DND-41 (cell line): ENCODE measurements at regions not wholly inside any gene's neighbourhood (a gene's known extent, or its start where the extent isn't known, plus 50 kb on each side); places are given as distances from the start of the nearest gene placed in this dataset.

Experiments
- CTCF ChIP-seq: IDR thresholded peaks from 2 replicates; pipeline ENCODE4 v1.5.1; 2012; ENCODE audit warnings: borderline replicate concordance, low read length, moderate library complexity, mild to moderate bottlenecking; ENCODE audit not compliant: poor library complexity, severe bottlenecking; ENCODE audit errors: extremely low read depth
- EZH2 ChIP-seq: IDR thresholded peaks from 3 replicates; pipeline ENCODE4 v1.6.1; 2012; ENCODE audit warnings: borderline replicate concordance, low read depth, mild to moderate bottlenecking, moderate library complexity, low read length, inconsistent platforms; ENCODE audit not compliant: severe bottlenecking

DNA sequence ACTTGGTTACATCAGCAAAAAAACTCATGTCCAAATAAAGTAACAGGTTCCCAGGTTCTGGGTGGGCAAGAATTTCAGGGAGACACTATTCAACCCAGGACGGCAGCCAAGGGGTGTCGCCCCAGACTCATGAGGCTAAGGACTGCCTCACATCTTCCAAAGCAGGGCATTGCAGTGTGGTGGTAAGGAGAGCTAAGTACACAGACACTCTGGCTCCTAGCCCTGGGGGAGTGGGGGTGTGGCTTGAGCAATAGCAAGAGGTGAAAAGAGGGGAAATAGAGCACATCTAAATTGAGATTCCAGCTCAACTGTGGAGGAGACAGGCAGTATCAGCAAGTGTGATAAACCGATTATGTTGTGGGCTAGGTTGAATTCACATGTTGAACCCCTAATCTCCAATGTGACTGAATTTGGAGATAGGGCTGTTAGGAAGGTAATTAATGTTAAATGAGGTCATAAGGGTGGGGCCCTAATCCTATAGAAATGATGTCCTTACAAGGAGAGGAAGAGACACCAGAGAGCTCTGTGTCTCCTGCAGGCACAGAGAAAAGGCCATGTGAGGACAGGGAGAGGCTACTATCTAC lies 49.9 kb upstream of the MARCHF11 start:
- TF ChIP-seq CTCF = no peak
- no peak for TF ChIP-seq EZH2
